NCI-H2029 treated with DMSO at 0.1 percent for 48 hours (cell line): ENCODE measurements at regions not wholly inside any gene's neighbourhood (a gene's known extent, or its start where the extent isn't known, plus 50 kb on each side); places are given as distances from the start of the nearest gene placed in this dataset.
A peak's percentile ranks its signal among the peaks of the same experiment; 100 is the strongest.

ENCODE experiments used
- DNase-seq: peaks from one replicate; lab custom pipeline; 2025; lab: John Stamatoyannopoulos, UW

DNA sequence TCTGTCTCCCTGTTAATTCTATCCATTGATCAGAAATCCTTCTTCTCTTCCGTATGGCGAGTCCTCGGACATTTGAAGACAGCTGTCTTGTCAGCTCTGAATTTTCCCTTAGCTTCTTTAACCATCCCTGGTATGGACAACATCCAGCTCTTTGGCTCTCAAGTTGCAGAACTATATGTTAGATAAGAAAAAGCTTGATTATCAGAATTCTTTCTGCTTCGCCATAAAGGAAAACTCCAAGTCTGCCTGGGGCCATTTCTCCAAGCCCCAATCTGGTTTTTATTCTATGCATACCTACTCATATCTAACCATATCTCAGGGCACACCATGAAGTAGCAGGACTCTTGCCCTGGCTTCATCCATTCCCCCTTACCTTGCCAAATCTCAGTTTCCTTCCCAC is 215.7 kb upstream of the TMC3 start:
- DNase-seq: no peak

DNA sequence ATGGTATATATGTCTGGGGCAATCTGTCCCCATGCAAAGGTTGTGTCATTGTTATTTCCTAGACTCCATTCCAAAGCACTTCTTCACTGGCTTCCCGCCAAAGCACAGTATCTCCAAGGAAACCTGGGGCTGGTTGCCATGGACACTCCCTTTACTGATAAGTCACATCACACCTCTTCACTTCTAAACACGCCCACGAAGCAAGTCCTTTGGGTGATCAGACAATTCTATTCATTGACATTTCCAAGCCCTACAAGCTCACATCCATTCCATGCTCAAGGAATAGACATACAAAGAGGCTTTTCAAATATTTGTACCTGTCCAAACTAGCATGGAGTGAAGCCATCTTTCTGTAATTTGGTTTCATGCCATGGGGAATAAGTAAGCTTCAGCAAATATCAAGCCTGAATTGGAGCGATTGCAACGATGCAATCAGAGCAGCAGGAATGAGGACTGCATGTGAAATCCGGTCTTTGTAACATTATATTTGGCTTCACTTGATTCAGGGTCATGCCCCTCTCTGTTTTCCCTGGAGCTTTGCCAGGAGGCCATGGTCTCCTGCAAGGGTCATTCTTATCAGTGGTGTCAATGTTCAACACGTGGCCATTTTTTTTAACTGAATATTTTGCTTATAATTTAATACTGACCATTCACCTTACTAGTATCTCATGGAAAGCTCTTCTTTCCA is 201.6 kb upstream of the TMC3 start:
- DNase-seq: peak; percentile 89

DNA sequence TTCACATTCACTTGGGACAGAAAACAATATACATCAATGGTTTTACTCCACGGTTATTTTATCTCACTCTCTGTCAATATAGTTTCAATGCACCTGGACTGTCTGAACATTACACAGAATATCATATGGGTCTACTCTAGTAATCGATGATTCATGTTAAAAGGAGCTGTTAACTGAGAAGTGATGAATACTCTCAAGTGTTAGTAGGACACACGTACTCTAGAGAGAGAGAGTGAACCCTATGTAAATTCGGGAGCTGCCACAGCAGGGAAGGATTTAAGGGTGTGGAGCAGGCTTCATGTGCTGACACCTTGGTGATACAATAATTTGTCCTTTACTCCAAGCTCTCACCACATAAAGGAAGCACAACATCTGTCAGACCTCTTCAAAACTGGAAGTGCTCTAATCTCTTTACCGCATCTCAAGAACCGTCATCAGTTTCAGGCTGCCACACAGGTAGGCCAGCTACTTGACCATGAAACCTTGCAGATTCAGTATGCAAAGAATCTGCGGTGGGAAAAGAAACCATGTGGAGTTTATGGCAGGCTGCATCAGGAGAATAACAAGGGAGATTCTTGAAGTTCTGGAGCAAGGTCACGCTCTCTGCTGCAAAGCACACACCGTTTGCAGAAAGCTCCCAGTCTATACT is 199.2 kb upstream of the TMC3 start:
- DNase-seq: no peak

DNA sequence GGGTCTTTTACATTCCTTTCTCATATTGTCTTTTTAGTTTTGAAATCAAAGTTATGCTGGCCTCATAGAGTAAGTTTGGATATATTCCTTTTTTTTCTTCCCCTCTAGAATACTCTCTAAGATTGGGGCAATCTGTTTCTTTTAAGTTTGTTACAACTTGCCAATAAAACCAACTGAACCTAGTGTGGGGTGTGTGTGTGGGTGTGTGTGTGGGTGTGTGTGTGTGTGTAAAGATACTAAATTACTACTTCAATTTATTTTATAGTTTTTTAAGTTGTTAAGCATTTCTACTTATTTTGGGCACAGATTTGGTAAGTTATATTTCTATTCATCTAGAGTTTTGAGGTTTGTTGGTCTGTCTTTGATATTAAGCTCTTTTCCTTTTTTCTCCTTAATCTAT is 198.2 kb upstream of the TMC3 start:
- no peak for DNase-seq

DNA sequence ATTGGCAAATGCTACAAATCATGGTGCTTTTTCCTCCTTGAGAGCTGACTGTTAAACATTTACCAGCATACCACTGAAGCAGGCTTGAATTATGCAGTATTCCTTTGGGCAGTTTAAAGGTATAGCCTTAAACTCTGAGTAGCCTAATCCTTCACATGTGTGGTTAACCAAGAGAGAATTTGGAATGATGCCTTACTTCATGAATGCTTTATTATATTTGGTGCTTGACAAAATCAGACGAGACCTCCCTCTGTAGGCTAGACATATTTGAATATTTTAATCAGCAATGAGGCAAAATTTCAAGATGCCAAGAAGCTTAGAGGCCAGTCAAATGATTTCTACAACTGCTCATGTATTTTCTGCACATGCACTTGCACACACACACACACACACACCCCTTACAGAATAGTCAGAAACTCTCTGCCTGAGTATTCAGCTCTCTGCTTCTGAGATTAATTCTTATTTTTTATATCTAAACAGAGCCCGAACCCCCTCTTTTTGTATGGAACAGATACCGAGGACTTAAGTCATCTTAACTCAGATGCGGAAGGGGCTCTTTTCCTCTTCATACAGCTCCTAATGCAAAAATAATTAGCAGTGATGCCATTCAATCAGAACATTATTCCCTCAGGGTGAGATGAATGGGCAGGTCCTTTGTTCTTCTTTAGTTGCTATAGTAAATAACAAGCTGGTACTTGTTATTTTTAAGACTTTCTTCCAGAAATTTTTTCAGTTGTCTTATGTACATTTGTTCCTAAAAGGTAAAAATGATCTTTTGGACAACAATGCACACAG is 195.5 kb upstream of the TMC3 start:
- no peak for DNase-seq

DNA sequence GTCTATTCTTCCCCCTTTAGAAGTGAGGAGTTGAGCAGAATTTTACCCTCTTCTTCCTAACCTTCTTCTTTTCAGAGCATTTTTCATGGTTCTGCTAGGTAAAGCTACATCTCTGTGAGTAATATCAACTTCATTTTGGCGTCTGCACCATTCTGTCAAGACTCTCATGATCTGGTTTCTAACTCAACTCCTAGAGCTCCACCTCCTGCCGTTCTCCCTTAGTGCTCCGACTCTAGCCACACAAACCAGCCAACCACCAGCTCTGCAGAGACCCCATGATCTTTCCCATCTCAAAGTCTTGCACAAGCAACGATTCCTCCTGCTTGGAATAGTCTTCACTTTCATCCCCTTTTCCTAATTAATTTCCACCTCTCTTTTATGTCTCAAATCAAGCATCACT is 193.9 kb upstream of the TMC3 start:
- DNase-seq: no peak

DNA sequence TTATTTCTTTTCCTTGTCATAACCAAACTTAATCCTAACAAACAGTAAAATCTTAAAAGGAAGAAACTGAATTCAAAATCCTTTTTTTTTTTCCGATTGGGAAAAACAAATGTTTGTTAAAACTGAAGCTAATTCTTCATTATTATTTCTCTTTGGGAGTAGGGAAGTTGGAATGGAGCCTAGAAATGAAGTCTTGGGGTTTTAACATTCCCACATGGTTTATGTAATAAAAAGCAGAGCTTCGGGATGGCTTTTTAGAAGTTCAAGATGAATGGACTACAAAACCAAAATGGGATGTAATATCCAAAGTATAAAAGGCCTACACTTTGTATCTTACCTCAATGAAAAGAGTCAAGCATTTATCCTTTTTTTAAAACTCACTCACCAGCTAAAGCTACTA is 189.0 kb upstream of the TMC3 start:
- no peak for DNase-seq

DNA sequence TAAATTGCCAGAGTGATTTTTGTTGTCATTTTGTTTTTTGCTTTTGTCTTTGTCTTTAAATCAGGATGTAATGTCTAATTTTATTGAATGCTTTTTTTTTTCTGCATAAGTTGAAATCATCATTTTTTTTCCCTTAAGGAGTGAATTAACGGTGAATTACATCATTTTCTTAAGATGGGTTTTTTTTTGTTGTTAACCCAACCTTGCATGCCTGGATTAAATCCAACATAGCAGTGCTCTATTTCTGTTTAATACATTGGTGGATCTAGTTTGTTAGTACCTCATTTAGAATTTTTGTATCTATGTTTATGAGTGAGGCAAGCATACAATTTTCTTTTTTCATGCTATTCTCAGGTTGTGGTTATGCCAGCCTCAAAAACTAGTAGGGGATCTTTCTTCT is 186.4 kb upstream of the TMC3 start:
- DNase-seq: no peak

DNA sequence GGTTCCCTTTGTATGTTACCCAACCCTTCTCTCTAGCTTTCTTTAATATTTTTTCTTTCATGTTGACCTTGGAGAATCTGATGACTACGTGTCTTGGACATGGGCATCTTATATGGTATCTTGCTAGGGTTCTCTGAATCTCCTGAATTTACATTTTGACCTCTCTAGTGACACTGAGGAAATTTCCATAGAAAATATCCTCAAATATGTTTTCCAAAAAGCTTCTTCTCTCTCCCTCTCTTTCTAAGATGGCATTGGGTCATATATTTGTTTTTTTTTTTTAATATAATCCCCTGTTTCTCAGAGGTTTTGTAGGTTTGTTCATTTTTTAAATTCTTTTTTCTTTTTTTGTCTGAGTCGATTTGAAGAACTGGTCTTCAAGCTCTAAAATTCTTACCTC is 184.0 kb upstream of the TMC3 start:
- no peak for DNase-seq

DNA sequence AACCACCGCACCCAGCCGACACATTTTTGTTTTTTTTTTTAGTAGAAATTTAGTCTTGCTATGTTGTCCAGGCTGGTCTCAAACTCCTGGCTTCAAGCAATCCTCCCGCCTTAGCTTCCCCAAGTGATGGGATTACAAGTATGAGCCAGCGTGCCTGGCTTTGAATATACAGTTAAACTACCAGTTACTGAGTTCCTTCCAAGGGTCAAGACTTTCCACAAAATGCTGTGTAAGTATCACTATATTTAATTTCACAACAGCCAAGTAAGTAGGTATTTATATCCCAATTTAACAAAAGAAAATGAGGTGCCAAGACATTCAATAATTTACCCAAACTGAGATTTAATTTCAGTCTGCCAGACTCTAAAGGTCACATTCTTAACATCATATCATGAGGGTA is 181.3 kb upstream of the TMC3 start:
- DNase-seq: no peak

DNA sequence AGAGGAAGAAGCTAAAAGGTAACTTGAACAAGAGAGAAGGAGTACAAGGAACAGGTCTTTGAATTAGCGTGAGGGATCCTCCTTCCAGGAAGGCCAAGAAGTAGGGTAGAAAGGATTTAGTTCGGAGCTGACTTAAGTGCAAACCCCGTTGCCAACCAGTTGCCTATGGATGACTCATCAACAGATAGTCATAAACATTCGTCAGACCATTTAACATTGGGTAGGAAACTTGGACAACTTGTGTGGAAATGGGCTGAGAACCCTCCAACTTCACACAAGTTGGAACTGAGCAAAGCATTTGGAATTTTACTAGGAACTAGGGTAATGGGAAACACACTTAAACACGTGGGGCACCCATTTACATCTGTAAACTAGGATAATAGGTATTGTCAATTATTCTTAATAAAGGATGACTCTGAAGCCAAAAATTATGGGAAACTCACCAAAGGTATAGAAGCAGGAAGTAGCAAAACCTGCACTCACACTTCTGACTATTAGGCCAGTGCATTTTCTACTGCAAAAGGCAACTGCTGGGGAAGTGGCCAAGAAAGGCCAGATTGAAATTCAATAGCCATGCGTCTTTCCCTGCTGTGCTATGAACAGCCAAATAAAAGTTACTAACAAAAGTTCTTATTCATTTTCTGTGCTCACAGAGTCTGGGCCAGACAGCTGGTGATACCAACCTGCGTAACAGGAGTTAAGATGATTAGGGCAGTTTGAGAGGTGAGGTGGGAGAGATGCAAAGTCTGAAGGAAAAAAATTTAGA is 174.5 kb upstream of the TMC3 start:
- DNase-seq: no peak

DNA sequence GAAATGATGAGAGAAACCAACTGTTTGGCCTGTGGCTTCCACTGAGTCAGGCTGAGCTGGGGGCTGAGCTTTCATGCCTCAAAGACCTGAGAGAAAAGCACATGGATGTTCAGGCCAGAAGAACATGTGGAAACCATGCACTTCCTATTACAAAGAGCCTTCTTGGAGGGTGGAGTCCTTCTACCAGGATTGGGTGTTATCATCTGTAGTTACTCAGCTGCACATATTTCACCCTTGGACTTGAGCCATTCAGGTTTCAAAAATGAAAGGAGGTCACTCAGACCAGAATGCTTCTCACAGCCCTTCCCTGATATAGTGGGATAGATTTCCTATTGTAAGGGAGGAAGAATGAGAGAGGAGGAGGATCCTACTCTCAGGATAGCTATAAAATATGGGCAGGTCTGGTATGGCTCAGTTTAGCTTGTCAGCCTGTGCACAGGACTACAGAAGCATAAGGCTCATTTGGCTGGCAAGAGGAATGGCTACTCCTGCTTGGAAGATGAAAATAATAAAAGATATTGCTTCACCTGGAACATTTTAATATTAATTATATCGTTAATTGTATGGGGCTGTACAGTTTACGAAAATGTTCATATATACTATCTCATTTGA is 173.6 kb upstream of the TMC3 start:
- DNase-seq: no peak

DNA sequence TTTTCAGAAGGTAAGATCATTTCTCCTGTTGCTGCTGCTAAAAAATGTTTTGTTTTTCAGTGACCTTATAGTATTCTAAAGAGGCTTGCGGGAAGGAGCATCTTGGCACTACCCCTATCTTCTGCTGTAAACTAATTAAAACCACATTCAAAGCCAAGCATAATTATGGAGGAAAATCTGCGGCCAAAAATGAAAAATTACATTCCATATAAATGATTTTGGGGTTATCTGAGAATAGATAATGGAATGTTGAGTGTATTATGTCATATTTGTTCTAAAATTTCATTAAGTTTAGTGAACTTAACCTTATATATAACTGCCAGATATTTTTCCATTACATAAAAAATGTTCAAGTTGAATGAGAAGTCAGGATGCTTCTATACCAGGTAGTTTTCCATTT is 170.4 kb upstream of the TMC3 start:
- DNase-seq: no peak

DNA sequence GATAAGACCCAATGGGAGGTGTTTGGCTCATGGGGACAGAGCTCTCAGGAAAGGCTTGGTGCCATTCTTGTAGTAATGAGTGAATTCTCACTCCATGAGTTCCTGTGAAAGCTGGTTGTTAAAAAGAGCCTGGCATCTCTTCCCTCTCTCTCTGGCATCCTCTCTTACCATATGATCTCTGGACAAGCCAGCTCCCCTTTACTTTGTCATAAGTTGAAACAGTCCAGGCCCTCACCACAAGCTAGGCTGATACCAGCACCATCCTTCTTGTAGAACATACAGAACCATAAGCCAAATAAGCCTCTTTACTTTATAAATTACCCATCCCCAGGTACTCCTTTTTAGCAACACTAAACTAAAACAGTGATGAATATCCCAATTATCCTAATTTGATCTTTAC is 166.9 kb upstream of the TMC3 start:
- no peak for DNase-seq

DNA sequence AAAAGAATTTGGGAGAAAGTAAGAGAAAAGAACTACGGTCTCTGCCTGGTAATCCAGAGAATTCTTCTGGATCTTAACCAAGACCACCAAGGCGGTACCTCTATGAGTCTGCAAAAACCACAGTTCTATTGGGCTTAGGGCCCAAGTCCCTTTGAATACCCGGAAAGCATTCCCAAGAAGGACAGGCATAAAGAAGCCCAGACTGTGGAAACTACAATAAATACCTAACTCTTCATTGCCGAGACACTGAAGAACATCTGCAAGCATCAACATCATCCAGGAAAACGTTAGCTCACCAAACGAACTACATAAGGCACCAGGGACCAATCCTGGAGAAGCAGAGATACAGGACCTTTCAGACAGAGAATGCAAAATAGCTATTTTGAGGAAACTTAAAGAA is 162.3 kb upstream of the TMC3 start:
- no peak for DNase-seq

DNA sequence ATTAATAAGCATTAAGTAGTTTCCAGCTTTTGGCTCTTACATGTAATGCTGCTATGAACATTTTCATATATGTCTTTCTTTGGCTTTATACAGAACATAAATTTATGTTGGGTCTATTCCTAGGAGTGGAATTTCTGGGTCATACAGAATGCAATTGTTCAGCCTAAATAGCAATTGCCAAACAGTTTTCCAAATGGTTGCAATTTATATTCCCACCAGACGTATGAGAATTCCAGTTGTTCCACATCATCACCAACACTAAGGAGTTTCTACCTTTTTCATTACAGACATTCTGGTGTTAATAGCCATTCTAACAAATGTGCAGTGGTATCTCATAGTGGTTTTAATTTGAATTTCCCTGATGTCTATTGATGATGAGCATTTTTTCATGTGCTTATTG is 160.1 kb upstream of the TMC3 start:
- DNase-seq: no peak

DNA sequence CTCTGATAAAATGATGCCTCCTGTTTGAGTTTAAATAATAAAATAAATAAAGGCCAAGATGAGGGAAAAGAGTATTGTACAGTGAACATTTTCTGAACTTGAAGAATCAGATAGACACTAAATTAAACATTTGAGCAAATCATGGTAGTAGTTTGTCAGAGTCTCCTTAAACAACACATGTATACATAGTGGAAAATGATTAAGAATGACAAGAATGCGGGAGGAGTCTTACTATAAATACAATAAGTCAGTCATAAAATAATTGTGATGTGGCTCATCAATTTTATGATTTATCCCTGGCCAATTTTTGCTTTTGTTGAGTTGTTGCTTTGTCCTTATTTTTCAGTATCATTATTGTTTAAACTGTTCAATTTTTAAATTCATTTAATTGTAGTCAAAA is 158.0 kb upstream of the TMC3 start:
- DNase-seq: no peak

DNA sequence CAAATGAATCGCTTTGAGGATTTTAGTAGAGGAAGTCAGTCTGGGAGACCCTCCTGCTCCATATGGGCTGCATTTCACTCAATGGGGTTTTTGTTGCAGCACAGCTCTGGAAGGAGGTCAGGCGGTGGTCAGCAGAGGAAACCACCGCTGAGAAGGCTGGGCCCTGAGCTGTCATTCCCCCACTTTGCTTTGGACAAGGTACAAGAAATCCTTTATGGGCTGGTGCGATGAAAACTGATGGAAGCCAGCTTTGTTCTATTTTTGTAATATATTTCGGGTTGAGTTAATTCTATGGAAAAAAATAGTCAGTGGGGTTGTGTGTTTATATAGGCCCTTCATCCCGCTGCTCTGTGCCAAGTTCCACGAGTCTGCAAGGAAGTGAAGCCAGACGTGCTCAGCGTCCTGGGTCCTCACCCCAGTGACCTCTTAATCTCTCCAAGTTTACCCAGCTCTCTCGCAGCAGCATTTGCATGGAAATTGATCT is 157.1 kb upstream of the TMC3 start:
- no peak for DNase-seq

DNA sequence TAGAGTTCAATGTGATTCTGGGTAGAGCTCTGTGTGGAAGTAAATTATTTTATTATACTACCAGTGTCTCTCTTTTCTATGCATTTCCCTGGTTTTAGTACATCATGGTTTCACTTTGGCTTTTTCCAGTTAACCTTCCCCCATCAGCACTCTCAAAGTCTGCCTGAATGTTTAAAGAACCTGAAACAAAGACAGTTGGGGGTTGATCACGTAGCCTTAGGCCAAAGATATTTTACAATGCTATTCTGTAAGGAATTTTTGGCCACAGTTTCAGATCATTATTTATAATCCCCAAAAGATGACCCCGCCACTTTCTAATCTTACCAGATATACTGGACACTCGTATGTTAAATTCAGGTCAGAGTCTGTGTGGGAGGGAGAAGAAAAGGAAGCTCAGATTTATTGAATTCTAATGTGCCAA is 156.3 kb upstream of the TMC3 start:
- no peak for DNase-seq

DNA sequence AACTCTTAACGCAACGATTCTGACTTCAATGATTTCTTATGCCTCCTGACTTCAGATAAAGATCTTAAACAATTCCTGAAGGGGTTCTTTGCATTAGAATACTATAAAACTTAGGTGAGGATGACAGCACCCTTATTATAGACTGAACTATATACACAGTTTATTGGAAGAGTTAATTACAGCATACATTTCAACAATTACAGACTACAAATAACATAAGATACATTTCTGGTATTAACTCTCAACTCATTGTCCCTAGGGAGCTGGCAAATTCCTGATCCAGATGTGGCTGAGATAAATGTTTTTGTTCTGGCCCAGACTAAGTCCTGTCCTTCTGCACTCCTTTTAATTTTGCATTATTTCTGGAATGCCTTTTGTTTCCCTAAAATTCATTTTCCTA is 155.5 kb upstream of the TMC3 start:
- no peak for DNase-seq

DNA sequence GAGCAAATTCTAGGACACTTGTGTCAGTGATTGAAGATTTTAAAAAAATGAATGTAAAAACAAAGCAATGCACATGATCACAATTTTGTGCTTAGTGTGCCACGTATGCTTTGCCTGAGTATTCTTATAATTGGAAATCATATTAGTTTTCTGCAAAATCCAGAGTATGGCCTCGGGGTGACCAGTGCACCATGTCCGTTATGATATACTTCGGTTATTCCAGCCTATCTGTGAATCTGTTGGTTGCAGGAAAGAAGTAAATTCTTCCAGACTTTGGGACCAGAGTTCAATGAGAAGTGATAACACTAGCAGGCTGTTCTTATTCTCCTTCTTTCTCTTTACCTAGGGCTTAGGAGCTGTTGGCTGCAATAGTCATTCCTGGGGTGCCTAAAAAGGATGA is 152.0 kb upstream of the TMC3 start:
- DNase-seq: no peak

DNA sequence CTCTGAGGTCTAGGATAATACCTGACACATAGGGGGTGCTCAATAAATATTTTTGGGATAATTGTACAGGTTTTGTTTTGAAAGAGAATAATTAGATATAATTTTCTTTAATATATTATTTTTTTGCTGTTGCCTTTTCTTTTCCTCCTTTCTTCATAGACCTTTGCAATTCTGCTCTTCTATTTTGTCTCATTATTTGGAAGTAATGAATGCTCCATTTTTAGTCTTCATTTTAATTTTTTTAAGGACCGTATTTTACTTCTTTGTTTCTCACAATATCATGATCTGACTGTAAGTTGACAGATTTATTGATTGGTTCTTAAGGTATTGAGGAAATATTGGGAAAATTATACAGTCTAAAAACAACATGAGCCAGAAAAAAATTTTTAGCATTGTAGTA is 150.5 kb upstream of the TMC3 start:
- no peak for DNase-seq
